Effector memory CD4-positive, alpha-beta T cell (primary cell): ENCODE measurements at regions not wholly inside any gene's neighbourhood (a gene's known extent, or its start where the extent isn't known, plus 50 kb on each side); places are given as distances from the start of the nearest gene placed in this dataset.
"Not testable (repeated sequence)": the region's sequence is repeated elsewhere in the genome, so short reads cannot be mapped to it uniquely, and the experiment has no call there.

Experiments
- DNase-seq, 3 donors: peaks; one replicate each; pipeline ENCODE4 v3.0.0-alpha.2; 2020
- H3K27ac ChIP-seq: 2 replicates; pipeline ENCODE4 v1.7.0; 2013; ENCODE audit warnings: mild to moderate bottlenecking, low read length, moderate library complexity; ENCODE audit not compliant: insufficient read depth, poor library complexity, severe bottlenecking
- H3K27me3 ChIP-seq: replicated peaks from 2 replicates; pipeline ENCODE4 v1.7.0; 2013; ENCODE audit warnings: mild to moderate bottlenecking, low read length; ENCODE audit not compliant: insufficient read depth, control insufficient read depth, poor library complexity, severe bottlenecking
- H3K36me3 ChIP-seq: 2 replicates; pipeline ENCODE4 v1.7.0; 2013; ENCODE audit warnings: mild to moderate bottlenecking, low read length, moderate library complexity; ENCODE audit not compliant: control insufficient read depth, insufficient read depth
- H3K4me1 ChIP-seq: 2 replicates; pipeline ENCODE4 v1.7.0; 2013; ENCODE audit warnings: low read length, mild to moderate bottlenecking; ENCODE audit not compliant: control insufficient read depth, insufficient read depth, poor library complexity, severe bottlenecking
- H3K4me3 ChIP-seq: 2 replicates; pipeline ENCODE4 v1.7.0; 2013; ENCODE audit warnings: low read length, low read depth, mild to moderate bottlenecking; ENCODE audit not compliant: insufficient read depth, poor library complexity, severe bottlenecking
- H3K9me3 ChIP-seq: 2 replicates; pipeline ENCODE4 v1.7.0; 2013; ENCODE audit warnings: mild to moderate bottlenecking, low read length, moderate library complexity; ENCODE audit not compliant: control insufficient read depth

- Histone ChIP-seq H3K4me3 (no peak overlapping the region), H3K4me1 (no peaks in the 10 kb centered on the region), H3K9me3 (no peaks in the 10 kb centered on the region), H3K36me3 (no peaks in the 10 kb centered on the region), H3K27me3 (no peaks in the 10 kb centered on the region), H3K27ac (no peak overlapping the region)
- no peak for DNase-seq
Measured at GRCh38 chr21:35468991-35469390, 419.9 kb upstream of the RUNX1 start.

DNA sequence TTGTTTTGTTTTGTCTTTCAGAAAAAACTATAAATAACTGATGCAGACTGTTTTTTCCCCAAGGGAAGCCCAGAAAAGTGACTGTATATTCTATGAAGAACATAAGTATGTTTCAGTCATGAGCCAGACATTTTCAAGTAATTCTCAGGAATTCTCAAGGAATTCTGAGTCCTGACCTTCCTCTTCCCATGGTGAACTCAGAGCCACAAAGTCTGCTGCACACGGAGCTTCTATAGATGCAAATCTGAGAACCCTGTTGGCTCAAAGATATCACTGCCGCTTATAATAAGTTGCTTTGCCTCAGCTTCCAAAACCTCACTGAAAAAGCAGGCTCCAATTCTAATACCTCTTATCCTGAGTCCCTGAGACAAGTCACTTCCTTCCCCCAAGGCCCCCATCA lies 418.5 kb upstream of the RUNX1 start:
- Histone ChIP-seq H3K4me1 (no peaks in the 10 kb centered on the region), H3K36me3 (no peaks in the 10 kb centered on the region), H3K9me3 (no peaks in the 10 kb centered on the region), H3K27ac (no peak overlapping the region), H3K4me3 (no peak overlapping the region), H3K27me3 (no peaks in the 10 kb centered on the region)
- DNase-seq, result no peak

- not testable (repeated sequence) for H3K4me1 ChIP-seq, H3K27me3 ChIP-seq, H3K27ac ChIP-seq, H3K9me3 ChIP-seq, DNase-seq, H3K4me3 ChIP-seq, H3K36me3 ChIP-seq
Measured at GRCh38 chr21:35466681-35467080, 417.6 kb upstream of the RUNX1 start.

- no peak for DNase-seq
- Histone ChIP-seq H3K4me3 (no peak overlapping the region), H3K4me1 (no peaks in the 10 kb centered on the region), H3K27me3 (no peaks in the 10 kb centered on the region), H3K9me3 (no peaks in the 10 kb centered on the region), H3K27ac (no peak overlapping the region), H3K36me3 (no peaks in the 10 kb centered on the region)
Measured at GRCh38 chr21:35465741-35466140, 416.6 kb upstream of the RUNX1 start.

- no peaks in the 10 kb centered on the region for H3K4me1 ChIP-seq
- no peak overlapping the region for H3K27ac ChIP-seq
- H3K36me3 ChIP-seq, result no peaks in the 10 kb centered on the region
- H3K9me3 ChIP-seq, result no peaks in the 10 kb centered on the region
- no peak overlapping the region for H3K4me3 ChIP-seq
- DNase-seq, result no peak
- H3K27me3 ChIP-seq, result no peaks in the 10 kb centered on the region
Measured at GRCh38 chr21:35461700-35462099, 412.6 kb upstream of the RUNX1 start.

- Histone ChIP-seq H3K9me3 (no peaks in the 10 kb centered on the region), H3K36me3 (no peaks in the 10 kb centered on the region), H3K27me3 (no peaks in the 10 kb centered on the region), H3K4me3 (no peak overlapping the region), H3K27ac (no peak overlapping the region), H3K4me1 (no peaks in the 10 kb centered on the region)
- DNase-seq, result no peak
Measured at GRCh38 chr21:35460441-35460840, 411.3 kb upstream of the RUNX1 start.

GRCh38 chr21:35458405-35458804 lies 409.3 kb upstream of the RUNX1 start:
- H3K4me3 ChIP-seq, result no peak overlapping the region
- no peaks in the 10 kb centered on the region for H3K36me3 ChIP-seq
- no peaks in the 10 kb centered on the region for H3K27me3 ChIP-seq
- no peaks in the 10 kb centered on the region for H3K4me1 ChIP-seq
- no peak for DNase-seq
- H3K27ac ChIP-seq, result no peak overlapping the region
- no peaks in the 10 kb centered on the region for H3K9me3 ChIP-seq

DNA sequence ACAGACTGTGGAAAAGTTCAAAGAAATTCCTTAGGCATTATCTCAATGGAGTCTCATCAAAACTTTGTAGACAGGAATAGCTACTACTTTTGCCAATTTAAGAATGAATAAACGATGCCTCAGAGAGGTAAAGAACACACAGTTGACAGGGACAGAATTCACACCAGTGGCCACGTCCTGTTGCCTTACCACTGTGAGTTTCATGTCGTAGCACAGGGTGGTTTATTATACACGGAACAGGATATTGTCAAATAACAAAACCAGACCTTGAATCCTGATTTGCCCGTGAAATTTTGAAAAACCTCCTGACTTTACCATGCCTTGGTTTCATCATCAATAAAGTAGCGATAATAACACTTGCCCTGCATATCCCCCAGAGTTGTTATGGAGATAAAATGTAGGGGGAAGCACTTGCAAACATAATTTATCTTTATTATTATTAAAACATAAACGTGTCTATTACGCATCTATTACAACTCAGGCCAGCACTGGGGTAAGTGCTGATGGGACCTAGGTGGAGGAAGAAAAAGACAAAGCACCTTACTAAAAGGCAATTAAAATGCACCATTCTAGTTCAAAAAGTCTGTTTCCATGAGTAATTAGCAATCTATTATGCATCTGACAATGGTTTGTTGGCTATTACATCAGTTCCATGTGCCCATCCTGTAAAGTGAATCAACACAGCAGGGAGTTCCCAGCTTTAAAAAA lies 408.1 kb upstream of the RUNX1 start:
- no peaks in the 10 kb centered on the region for H3K9me3 ChIP-seq
- no peaks in the 10 kb centered on the region for H3K36me3 ChIP-seq
- DNase-seq, result no peak
- no peak overlapping the region for H3K4me3 ChIP-seq
- no peaks in the 10 kb centered on the region for H3K4me1 ChIP-seq
- no peak overlapping the region for H3K27ac ChIP-seq
- no peaks in the 10 kb centered on the region for H3K27me3 ChIP-seq

DNA sequence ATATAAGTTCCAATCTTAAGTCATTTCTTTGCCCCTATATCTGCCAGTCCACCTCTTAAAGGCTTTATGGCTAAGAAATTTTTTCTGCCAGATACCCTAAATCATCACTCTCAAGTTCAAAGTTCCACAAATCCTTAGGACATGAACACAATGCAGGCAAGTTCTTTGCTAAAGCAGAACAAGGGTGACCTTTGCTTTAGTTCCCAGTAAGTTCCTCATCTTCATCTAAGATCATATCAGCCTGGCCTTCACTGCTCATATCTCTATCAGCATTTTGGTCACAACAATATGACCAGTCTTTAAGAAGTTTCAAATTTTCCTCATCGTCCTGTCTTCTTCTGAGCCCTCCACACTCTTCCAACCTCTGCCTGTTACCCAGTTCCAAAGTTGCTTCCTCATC lies 402.2 kb upstream of the RUNX1 start:
- no peaks in the 10 kb centered on the region for H3K4me1 ChIP-seq
- no peak overlapping the region for H3K27ac ChIP-seq
- H3K27me3 ChIP-seq, result no peaks in the 10 kb centered on the region
- no peaks in the 10 kb centered on the region for H3K9me3 ChIP-seq
- H3K36me3 ChIP-seq, result no peaks in the 10 kb centered on the region
- DNase-seq, result no peak
- no peak overlapping the region for H3K4me3 ChIP-seq

GRCh38 chr21:35450830-35451229 lies 401.7 kb upstream of the RUNX1 start:
- Histone ChIP-seq H3K9me3 (no peaks in the 10 kb centered on the region), H3K27ac (no peak overlapping the region), H3K4me3 (no peak overlapping the region), H3K4me1 (no peaks in the 10 kb centered on the region), H3K36me3 (no peaks in the 10 kb centered on the region), H3K27me3 (no peaks in the 10 kb centered on the region)
- DNase-seq, result no peak
